NB4 (cell line): ENCODE measurements at regions not wholly inside any gene's neighbourhood (a gene's known extent, or its start where the extent isn't known, plus 50 kb on each side); places are given as distances from the start of the nearest gene placed in this dataset.
A peak's percentile ranks its signal among the peaks of the same experiment; 100 is the strongest.

Experiments used
- DNase-seq: peaks from one replicate; pipeline ENCODE4 v3.0.0; 2010; ENCODE audit warnings: low read depth
- H3K4me3 ChIP-seq: one replicate; pipeline ENCODE4 v1.5.1; 2011; ENCODE audit warnings: mild to moderate bottlenecking, low read depth, low read length, moderate library complexity
- CTCF ChIP-seq: IDR thresholded peaks from one replicate; pipeline ENCODE4 v1.5.1; 2012; ENCODE audit warnings: low read depth, low read length
- MAX ChIP-seq: IDR thresholded peaks from 2 replicates; pipeline ENCODE4 v1.6.1; 2011; ENCODE audit warnings: low read depth, low read length
- MYC ChIP-seq: IDR thresholded peaks from 2 replicates; pipeline ENCODE4 v1.6.1; 2011; ENCODE audit warnings: low read depth, low read length
- POLR2A ChIP-seq: IDR thresholded peaks from 2 replicates; pipeline ENCODE4 v1.6.1; 2011; ENCODE audit warnings: mild to moderate bottlenecking; ENCODE audit not compliant: insufficient read length; ENCODE audit errors: extremely low read depth

GRCh38 chr6:71119560-71119959 lies 162.7 kb upstream of the B3GAT2 start:
- DNase-seq, result no peak
- TF ChIP-seq MYC, result no peak
- no peak for TF ChIP-seq MAX
- TF ChIP-seq POLR2A, result no peak
- no peak overlapping the region for H3K4me3 ChIP-seq

- TF ChIP-seq CTCF, result no peak
- H3K4me3 ChIP-seq, result no peak overlapping the region
- DNase-seq, result no peak
These were observed 165.6 kb upstream of the OGFRL1 start for GRCh38 chr6:71123051-71123450.

- DNase-seq, result peak; percentile 33
- no peak overlapping the region for H3K4me3 ChIP-seq
- no peak for TF ChIP-seq MYC
- TF ChIP-seq POLR2A, result no peak
- TF ChIP-seq CTCF, result no peak
- TF ChIP-seq MAX, result no peak
These were observed 164.3 kb upstream of the OGFRL1 start for GRCh38 chr6:71124340-71124739.

GRCh38 chr6:71125216-71125615 lies 163.4 kb upstream of the OGFRL1 start:
- TF ChIP-seq POLR2A (no peak), MAX (no peak), CTCF (no peak), MYC (no peak)

GRCh38 chr6:71126506-71126905 lies 162.1 kb upstream of the OGFRL1 start:
- DNase-seq, result no peak
- no peak overlapping the region for H3K4me3 ChIP-seq
- no peak for TF ChIP-seq MYC
- no peak for TF ChIP-seq MAX
- no peak for TF ChIP-seq POLR2A
- no peak for TF ChIP-seq CTCF

More at GRCh38 chr6:71125216-71125615, 163.4 kb upstream of the OGFRL1 start:
- H3K4me3 ChIP-seq, result no peak overlapping the region
- no peak for DNase-seq

GRCh38 chr6:71127374-71127773 lies 161.2 kb upstream of the OGFRL1 start:
- peak; percentile 19 for DNase-seq
- H3K4me3 ChIP-seq, result no peak overlapping the region
- TF ChIP-seq MYC, result no peak
- no peak for TF ChIP-seq CTCF
- no peak for TF ChIP-seq POLR2A
- TF ChIP-seq MAX, result no peak
